GM12873 (cell line): ENCODE measurements at regions not wholly inside any gene's neighbourhood (a gene's known extent, or its start where the extent isn't known, plus 50 kb on each side); places are given as distances from the start of the nearest gene placed in this dataset.

Experiments
- CTCF ChIP-seq: IDR thresholded peaks from 2 replicates; pipeline ENCODE4 v1.5.1; 2012; ENCODE audit warnings: low read depth, mild to moderate bottlenecking, moderate library complexity, low read length, control low read depth; ENCODE audit not compliant: insufficient read depth; ENCODE audit errors: missing control alignments

GRCh38 chr12:124411953-124412645, 117.2 kb downstream of the RFLNA start:
- no peak for TF ChIP-seq CTCF

GRCh38 chr12:124411281-124411878, 116.5 kb downstream of the RFLNA start:
- no peak for TF ChIP-seq CTCF

DNA sequence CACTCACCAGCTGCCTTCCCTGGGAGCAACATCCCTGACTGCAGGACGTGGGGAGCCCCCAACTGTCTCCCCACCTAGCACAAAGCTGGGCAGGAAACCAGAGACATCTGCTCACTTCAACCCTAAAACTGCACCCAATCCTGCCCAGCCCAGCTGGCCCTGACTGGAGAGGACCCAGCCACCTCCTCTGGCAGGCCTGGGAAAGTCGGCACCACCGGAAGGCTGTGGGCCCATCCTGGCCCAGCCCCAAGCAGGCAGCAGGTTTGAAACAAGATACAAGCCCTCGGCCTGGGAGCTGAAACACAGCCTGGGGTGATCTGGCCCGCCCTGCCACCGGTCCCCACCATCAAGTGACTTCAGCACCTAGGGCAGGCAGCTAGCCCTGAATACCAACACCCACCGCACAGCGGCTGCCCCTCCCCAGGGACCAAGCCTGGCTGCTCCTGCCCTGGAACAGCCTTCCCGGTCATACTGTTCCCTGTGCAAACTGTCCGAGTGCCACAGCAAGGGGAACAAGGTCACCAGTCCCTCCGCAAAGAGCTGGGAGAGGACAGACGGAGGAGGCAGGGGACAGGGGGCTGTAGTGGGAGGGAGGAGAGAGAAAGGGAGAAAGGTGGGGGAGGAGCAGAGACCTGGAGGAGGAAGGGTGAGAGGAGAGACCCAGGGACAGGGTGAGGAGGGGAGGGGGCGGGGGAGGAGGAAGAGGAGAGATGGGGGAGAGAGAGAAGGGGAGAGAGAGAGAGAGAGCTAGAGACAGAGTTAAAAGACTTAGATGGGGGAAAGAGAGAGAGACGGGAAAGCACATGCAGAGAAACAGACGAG, 115.7 kb downstream of the RFLNA start:
- TF ChIP-seq CTCF: no peak

DNA sequence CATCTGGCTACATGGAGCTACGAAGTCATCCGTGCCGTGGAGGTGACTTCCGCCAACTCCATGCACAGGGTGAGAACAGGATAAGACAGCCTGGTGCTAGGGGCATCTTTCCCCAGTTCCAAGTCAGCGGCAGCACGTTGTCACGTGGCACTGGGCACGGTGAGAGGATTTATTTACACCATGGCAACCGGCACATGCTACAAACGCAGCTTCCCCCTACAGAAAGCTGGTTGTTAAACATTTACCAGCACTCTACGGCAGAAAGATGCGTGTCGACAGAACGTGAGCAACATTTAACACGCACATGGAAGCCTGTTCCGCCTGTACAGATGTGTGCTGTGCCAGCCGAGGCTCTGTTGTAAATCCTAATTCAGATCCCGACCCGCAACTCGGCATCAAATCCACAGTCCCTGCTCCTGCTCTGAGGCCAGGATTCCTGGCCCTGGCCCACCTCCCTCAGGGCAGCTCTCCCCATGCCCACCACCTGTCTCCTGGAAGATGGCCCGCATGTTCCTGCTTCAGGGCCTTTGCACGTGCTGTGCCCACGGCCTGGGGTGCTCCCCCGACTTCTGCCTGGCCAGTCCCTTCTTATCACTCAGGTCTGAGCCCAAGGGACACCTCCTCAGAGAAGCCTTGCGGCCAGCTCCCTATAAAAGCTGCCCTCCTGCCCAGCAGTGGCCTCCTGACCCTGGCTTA, 114.1 kb downstream of the RFLNA start:
- TF ChIP-seq CTCF: no peak

- TF ChIP-seq CTCF: no peak
Measured at GRCh38 chr12:124407074-124407473, 112.2 kb downstream of the RFLNA start.

- TF ChIP-seq CTCF: no peak
Measured at GRCh38 chr12:124406043-124406442, 111.2 kb downstream of the RFLNA start.

DNA sequence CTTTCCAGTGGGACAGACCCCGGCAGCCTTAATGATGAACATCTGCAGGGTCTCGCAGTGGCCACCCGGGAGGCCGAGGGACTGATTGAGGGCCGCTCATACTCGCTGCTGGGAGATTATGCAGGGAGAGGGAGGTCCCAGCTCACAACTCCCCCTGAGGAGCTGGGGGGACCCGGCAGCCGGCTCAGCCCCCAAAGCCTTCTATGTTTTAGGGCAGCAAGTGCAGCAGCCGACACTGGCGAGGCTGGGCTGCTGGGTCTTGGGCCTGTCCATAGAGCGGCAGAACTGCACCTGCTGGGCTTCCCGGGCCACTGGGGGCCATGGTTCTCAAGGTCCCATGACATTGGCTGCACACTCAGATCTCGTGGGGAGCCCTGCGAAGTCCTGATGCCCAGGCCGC, 110.7 kb downstream of the RFLNA start:
- no peak for TF ChIP-seq CTCF
